Tibial nerve (tissue), 4 donors: ENCODE measurements at regions not wholly inside any gene's neighbourhood (a gene's known extent, or its start where the extent isn't known, plus 50 kb on each side); places are given as distances from the start of the nearest gene placed in this dataset.

Source experiments
- DNase-seq, 2 donors: peaks; one replicate each; pipeline ENCODE4 v3.0.0-alpha.2; 2019; ENCODE audit warnings: low spot score in 2 of 2
- H3K27ac ChIP-seq, 4 donors: fragments of 200-600 bp; sonication (generic) in 3 of 4; one replicate each; pipeline ENCODE4 v1.5.1; 2017 to 2019; ENCODE audit warnings: mild to moderate bottlenecking in 1 of 4
- H3K27me3 ChIP-seq, 2 donors: fragments of 200-600 bp; sonication (generic) in 1 of 2; one replicate each; pipeline versions ENCODE4 v1.5.1 to v1.6.0; 2017 to 2019
- H3K36me3 ChIP-seq, 3 donors: fragments of 200-600 bp; sonication (generic); one replicate each; pipeline ENCODE4 v1.5.1; 2018 to 2019
- H3K4me1 ChIP-seq, 4 donors: fragments of 200-600 bp; sonication (generic) in 3 of 4; one replicate each; pipeline ENCODE4 v1.5.1; 2017 to 2019
- H3K4me3 ChIP-seq, 4 donors: fragments of 200-600 bp; sonication (generic) in 3 of 4; one replicate each; pipeline ENCODE4 v1.5.1; 2017 to 2019; ENCODE audit warnings: mild to moderate bottlenecking in 1 of 4, moderate library complexity in 1 of 4
- H3K9me3 ChIP-seq, 4 donors: fragments of 200-600 bp; sonication (generic) in 3 of 4; one replicate each; pipeline ENCODE4 v1.5.1; 2017 to 2019
- CTCF ChIP-seq, 5 experiments: fragments of 200-600 bp in 3 of 5; fragments of 450-650 bp in 2 of 5; sonication (generic) in 3 of 5; IDR thresholded peaks; one replicate each; pipeline ENCODE4 v1.5.1; 2016 to 2019; ENCODE audit warnings: antibody characterized with exemption in 5 of 5, mild to moderate bottlenecking in 3 of 5, moderate library complexity in 2 of 5
- EP300 ChIP-seq, 2 donors: sonication (generic); formaldehyde crosslinking; IDR thresholded peaks; one replicate each; pipeline ENCODE4 v1.6.1; 2017; ENCODE audit warnings: antibody characterized with exemption in 2 of 2, mild to moderate bottlenecking in 1 of 2
- POLR2A ChIP-seq, 2 donors: fragments of 450-650 bp; IDR thresholded peaks; one replicate each; pipeline ENCODE4 v1.6.1; 2017; ENCODE audit warnings: antibody characterized with exemption in 2 of 2, mild to moderate bottlenecking in 2 of 2, moderate library complexity in 2 of 2
- WGBS, 2 donors: methylation state at CpG; one replicate each; pipeline ENCODE4 v1.1.5; 2018; 5-methylcytosine and 5-hydroxymethylcytosine counted together

- no peaks in the 10 kb centered on the region for H3K9me3 ChIP-seq
- TF ChIP-seq POLR2A (IDR thresholded peaks at IDR 0.05): no peak
- no peak for TF ChIP-seq EP300 (IDR thresholded peaks at IDR 0.05)
- TF ChIP-seq CTCF (IDR thresholded peaks at IDR 0.05): no peak
- no peaks in the 10 kb centered on the region for H3K36me3 ChIP-seq
- no peak overlapping the region for H3K4me3 ChIP-seq
- 62 to 70% methylated on average over 10 of the region's 10 CpGs for WGBS, 2 donors
- peaks cover 0 to 24% (median 16%) of the 10 kb centered on the region in 4 donors for H3K4me1 ChIP-seq
- DNase-seq: no peak
- no peaks in the 10 kb centered on the region for H3K27me3 ChIP-seq
- H3K27ac ChIP-seq: no peak overlapping the region
Measured at GRCh38 chr12:4115570-4115969, 158.0 kb upstream of the CCND2 start.

GRCh38 chr12:4114986-4115385 is 158.6 kb upstream of the CCND2 start:
- no peak overlapping the region for H3K4me3 ChIP-seq
- TF ChIP-seq EP300 (IDR thresholded peaks at IDR 0.05) (no peak), CTCF (IDR thresholded peaks at IDR 0.05) (no peak), POLR2A (IDR thresholded peaks at IDR 0.05) (no peak)
- no peak overlapping the region for H3K27ac ChIP-seq
- 76 to 81% methylated on average over 7 of the region's 7 CpGs for WGBS, 2 donors
- H3K36me3 ChIP-seq: no peaks in the 10 kb centered on the region
- H3K9me3 ChIP-seq: no peaks in the 10 kb centered on the region
- DNase-seq: no peak
- H3K27me3 ChIP-seq: no peaks in the 10 kb centered on the region
- H3K4me1 ChIP-seq: peaks cover 0 to 24% (median 16%) of the 10 kb centered on the region in 4 donors

- Histone ChIP-seq H3K27me3 (no peaks in the 10 kb centered on the region), H3K9me3 (no peaks in the 10 kb centered on the region), H3K4me3 (no peak overlapping the region), H3K36me3 (no peaks in the 10 kb centered on the region), H3K4me1 (peaks cover 0 to 17% (median 12%) of the 10 kb centered on the region in 4 donors), H3K27ac (no peak overlapping the region)
- no peak for DNase-seq
- no peak for TF ChIP-seq CTCF (IDR thresholded peaks at IDR 0.05)
- TF ChIP-seq EP300 (IDR thresholded peaks at IDR 0.05): no peak
- no peak for TF ChIP-seq POLR2A (IDR thresholded peaks at IDR 0.05)
- 73 to 79% methylated on average over 2 of the region's 2 CpGs for WGBS, 2 donors
Measured at GRCh38 chr12:4112734-4113325, 160.7 kb upstream of the CCND2 start.

GRCh38 chr12:4112290-4112689 is 161.3 kb upstream of the CCND2 start:
- no peak for DNase-seq
- H3K9me3 ChIP-seq: no peaks in the 10 kb centered on the region
- no peaks in the 10 kb centered on the region for H3K36me3 ChIP-seq
- no peak overlapping the region for H3K27ac ChIP-seq
- H3K27me3 ChIP-seq: no peaks in the 10 kb centered on the region
- no peak overlapping the region for H3K4me3 ChIP-seq
- H3K4me1 ChIP-seq: peaks cover 0 to 11% (median 7%) of the 10 kb centered on the region in 4 donors
- 87 to 92% methylated on average over 7 of the region's 7 CpGs for WGBS, 2 donors
- no peak for TF ChIP-seq CTCF (IDR thresholded peaks at IDR 0.05)
- TF ChIP-seq POLR2A (IDR thresholded peaks at IDR 0.05): no peak
- TF ChIP-seq EP300 (IDR thresholded peaks at IDR 0.05): no peak

- Histone ChIP-seq H3K27ac (no peak overlapping the region), H3K36me3 (no peaks in the 10 kb centered on the region), H3K4me3 (no peak overlapping the region), H3K4me1 (peaks cover 0 to 4% (median 0%) of the 10 kb centered on the region in 4 donors), H3K9me3 (no peaks in the 10 kb centered on the region), H3K27me3 (no peaks in the 10 kb centered on the region)
- 72 to 79% methylated on average over 5 of the region's 5 CpGs for WGBS, 2 donors
- TF ChIP-seq EP300 (IDR thresholded peaks at IDR 0.05): no peak
- no peak for TF ChIP-seq POLR2A (IDR thresholded peaks at IDR 0.05)
- TF ChIP-seq CTCF (IDR thresholded peaks at IDR 0.05): no peak
- DNase-seq: no peak
Measured at GRCh38 chr12:4111010-4111409, 162.6 kb upstream of the CCND2 start.
